ENCODE measurements at regions not wholly inside any gene's neighbourhood (a gene's known extent, or its start where the extent isn't known, plus 50 kb on each side); places are given as distances from the start of the nearest gene placed in this dataset.
A peak's percentile ranks its signal among the peaks of the same experiment; 100 is the strongest.

- DNase-seq (ENCODE audit: low read depth in 2 of 2), result no peak
Observed at GRCh38 chr17:79680318-79680695, 50.4 kb upstream of the ENPP7 start.

- DNase-seq (ENCODE audit: low read depth in 2 of 2), result no peak
Observed at GRCh38 chr17:79679631-79680317, 51.0 kb upstream of the ENPP7 start.

GRCh38 chr17:79678736-79679255 lies 51.9 kb upstream of the ENPP7 start:
- no peak for DNase-seq (ENCODE audit: low read depth in 2 of 2)

- no peak for DNase-seq (ENCODE audit: low read depth in 2 of 2)
Observed at GRCh38 chr17:79678091-79678735, 52.5 kb upstream of the ENPP7 start.

- no peak for DNase-seq (ENCODE audit: low read depth in 2 of 2)
Observed at GRCh38 chr17:79677646-79678045, 53.1 kb upstream of the ENPP7 start.

GRCh38 chr17:79676796-79677195 lies 53.9 kb upstream of the ENPP7 start:
- DNase-seq (ENCODE audit: low read depth in 2 of 2), result no peak

GRCh38 chr17:79675413-79675725 lies 55.4 kb upstream of the ENPP7 start:
- no peak for DNase-seq (ENCODE audit: low read depth in 2 of 2)

GRCh38 chr17:79674506-79675412 lies 56.0 kb upstream of the ENPP7 start:
- DNase-seq (ENCODE audit: low read depth in 2 of 2), result no peak

- DNase-seq (ENCODE audit: low read depth in 2 of 2), result no peak
Observed at GRCh38 chr17:79673517-79673916, 57.2 kb upstream of the ENPP7 start.

- DNase-seq (ENCODE audit: low read depth in 2 of 2), result no peak
Observed at GRCh38 chr17:79672496-79672895, 58.2 kb upstream of the ENPP7 start.

- no peak for DNase-seq (ENCODE audit: low read depth in 2 of 2)
Observed at GRCh38 chr17:79671085-79671694, 59.6 kb upstream of the ENPP7 start.

GRCh38 chr17:79670537-79671084 lies 59.8 kb upstream of the RBFOX3 start:
- DNase-seq (ENCODE audit: low read depth in 2 of 2), result no peak

- no peak for DNase-seq (ENCODE audit: low read depth in 2 of 2)
Observed at GRCh38 chr17:79669861-79670260, 59.0 kb upstream of the RBFOX3 start.

- DNase-seq (ENCODE audit: low read depth in 2 of 2), result no peak
Observed at GRCh38 chr17:79668344-79669250, 57.7 kb upstream of the RBFOX3 start.

GRCh38 chr17:79667746-79668145 lies 56.9 kb upstream of the RBFOX3 start:
- DNase-seq (ENCODE audit: low read depth in 2 of 2), result no peak

GRCh38 chr17:79667121-79667715 lies 56.4 kb upstream of the RBFOX3 start:
- no peak for DNase-seq (ENCODE audit: low read depth in 2 of 2)

- no peak for DNase-seq (ENCODE audit: low read depth in 2 of 2)
Observed at GRCh38 chr17:79666111-79666510, 55.3 kb upstream of the RBFOX3 start.

- DNase-seq (ENCODE audit: low read depth in 2 of 2), result peak in 1 of 2 donors; percentile 4
Observed at GRCh38 chr17:79664930-79665737, 54.3 kb upstream of the RBFOX3 start.

- no peak for DNase-seq (ENCODE audit: low read depth in 2 of 2)
Observed at GRCh38 chr17:79661292-79662041, 50.6 kb upstream of the RBFOX3 start.
